Neutrophil (primary cell): ENCODE measurements at regions not wholly inside any gene's neighbourhood (a gene's known extent, or its start where the extent isn't known, plus 50 kb on each side); places are given as distances from the start of the nearest gene placed in this dataset.

Source experiments
- H3K27ac ChIP-seq: fragments of 200-600 bp; sonication (generic); 2 replicates; pipeline ENCODE4 v1.5.1; 2016; ENCODE audit warnings: mild to moderate bottlenecking, moderate library complexity
- H3K27me3 ChIP-seq: fragments of 200-600 bp; sonication (generic); 2 replicates; pipeline ENCODE4 v1.6.0; 2016; ENCODE audit warnings: mild to moderate bottlenecking
- H3K36me3 ChIP-seq: fragments of 200-600 bp; sonication (generic); 2 replicates; pipeline ENCODE4 v1.5.1; 2017
- H3K4me1 ChIP-seq, 2 experiments: fragments of 200-600 bp in 1 of 2; sonication (generic) in 1 of 2; 1 replicate in 1 of 2; 2 replicates in 1 of 2; pipeline versions ENCODE4 v1.5.1 to v1.6.1; 2013 to 2016; ENCODE audit warnings: low read depth in 1 of 2, low read length in 1 of 2, mild to moderate bottlenecking in 1 of 2, moderate library complexity in 1 of 2; ENCODE audit not compliant: control insufficient read depth in 1 of 2, insufficient read depth in 1 of 2
- H3K4me3 ChIP-seq, 2 experiments: fragments of 200-600 bp in 1 of 2; sonication (generic) in 1 of 2; 1 replicate in 1 of 2; 2 replicates in 1 of 2; pipeline ENCODE4 v1.5.1; 2013 to 2016; ENCODE audit warnings: low read depth in 1 of 2, low read length in 1 of 2, mild to moderate bottlenecking in 1 of 2, moderate library complexity in 1 of 2
- H3K9me3 ChIP-seq: fragments of 200-600 bp; sonication (generic); 2 replicates; pipeline ENCODE4 v1.5.1; 2016
- CTCF ChIP-seq: fragments of 200-600 bp; sonication (generic); IDR thresholded peaks from 2 replicates; pipeline ENCODE4 v1.5.1; 2016; ENCODE audit warnings: antibody characterized with exemption

DNA sequence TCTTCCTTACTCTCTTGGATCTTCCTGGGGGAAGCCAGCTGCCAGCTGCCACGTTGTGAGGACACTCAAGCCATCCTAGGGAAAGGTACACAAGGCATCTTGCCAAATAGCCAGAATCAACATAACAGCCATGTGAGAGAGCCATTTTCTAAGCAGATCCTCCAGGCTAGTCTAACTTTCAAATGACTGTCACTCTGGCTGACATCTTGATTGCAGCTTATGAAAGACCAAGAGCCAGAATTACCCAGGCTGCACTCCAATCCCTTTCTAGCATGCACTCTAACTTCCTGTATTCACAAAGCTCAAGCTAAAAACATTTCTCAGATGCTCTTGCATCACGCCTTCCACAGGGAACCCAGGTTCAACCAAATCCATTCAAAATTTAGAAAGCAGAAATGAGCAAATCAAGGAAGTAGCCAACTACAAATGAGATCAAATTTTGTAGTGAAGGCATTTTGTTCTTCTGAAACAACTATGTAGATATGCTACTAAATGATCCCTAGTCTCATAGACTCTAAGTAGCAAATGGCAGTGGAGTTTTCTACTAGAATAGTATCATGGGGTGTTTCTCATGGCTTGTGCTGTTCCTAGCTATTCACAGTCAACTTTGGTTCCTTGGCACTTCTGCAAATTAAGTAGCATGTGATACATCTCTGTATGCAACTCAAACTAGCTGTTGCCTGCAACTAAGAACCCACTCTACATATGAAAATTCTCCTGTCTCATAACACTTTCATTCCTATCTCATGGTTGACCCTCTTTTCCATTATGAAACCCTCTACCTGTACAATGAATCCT lies 281.9 kb downstream of the ZEB2 start:
- Histone ChIP-seq H3K27me3 (no peaks in the 10 kb centered on the region), H3K4me1 (peaks cover 19 to 38% of the 10 kb centered on the region in 2 experiments), H3K9me3 (no peaks in the 10 kb centered on the region), H3K36me3 (no peaks in the 10 kb centered on the region), H3K27ac (peak overlapping the region; percentile 56), H3K4me3 (no peak overlapping the region)
- TF ChIP-seq CTCF, result no peak

GRCh38 chr2:144237108-144237507 lies 282.8 kb downstream of the ZEB2 start:
- H3K27me3 ChIP-seq, result no peaks in the 10 kb centered on the region
- H3K36me3 ChIP-seq, result no peaks in the 10 kb centered on the region
- peaks cover 24 to 47% of the 10 kb centered on the region in 2 experiments for H3K4me1 ChIP-seq
- no peak overlapping the region for H3K4me3 ChIP-seq
- H3K27ac ChIP-seq, result no peak overlapping the region
- no peaks in the 10 kb centered on the region for H3K9me3 ChIP-seq
- TF ChIP-seq CTCF, result no peak

DNA sequence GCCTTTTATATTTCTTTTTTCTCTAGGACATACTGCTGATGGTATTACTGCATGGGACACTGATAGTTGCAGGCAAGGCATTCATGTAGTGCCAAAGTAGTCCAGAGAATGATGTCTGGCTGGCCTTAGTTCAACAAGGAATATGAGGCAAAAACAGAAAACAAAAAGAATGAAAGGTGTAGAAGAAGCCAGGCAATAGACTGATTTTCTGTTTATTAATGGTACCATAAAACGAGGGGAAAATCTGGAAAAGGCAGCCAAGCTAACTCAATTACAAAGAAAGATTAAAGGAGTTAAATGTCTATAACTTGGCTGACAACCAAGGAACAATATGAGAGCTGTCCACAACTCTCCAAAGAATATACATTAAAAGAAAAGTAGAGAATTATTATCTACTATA lies 284.9 kb downstream of the ZEB2 start:
- H3K27me3 ChIP-seq, result no peaks in the 10 kb centered on the region
- H3K4me3 ChIP-seq, result no peak overlapping the region
- H3K36me3 ChIP-seq, result no peaks in the 10 kb centered on the region
- H3K4me1 ChIP-seq, result peaks cover 24 to 43% of the 10 kb centered on the region in 2 experiments
- H3K27ac ChIP-seq, result no peak overlapping the region
- no peaks in the 10 kb centered on the region for H3K9me3 ChIP-seq
- TF ChIP-seq CTCF, result no peak

GRCh38 chr2:144234542-144234871 lies 285.4 kb downstream of the ZEB2 start:
- Histone ChIP-seq H3K27me3 (no peaks in the 10 kb centered on the region), H3K9me3 (no peaks in the 10 kb centered on the region), H3K36me3 (no peaks in the 10 kb centered on the region), H3K4me1 (peaks cover 24 to 43% of the 10 kb centered on the region in 2 experiments), H3K4me3 (no peak overlapping the region), H3K27ac (no peak overlapping the region)
- TF ChIP-seq CTCF, result no peak

DNA sequence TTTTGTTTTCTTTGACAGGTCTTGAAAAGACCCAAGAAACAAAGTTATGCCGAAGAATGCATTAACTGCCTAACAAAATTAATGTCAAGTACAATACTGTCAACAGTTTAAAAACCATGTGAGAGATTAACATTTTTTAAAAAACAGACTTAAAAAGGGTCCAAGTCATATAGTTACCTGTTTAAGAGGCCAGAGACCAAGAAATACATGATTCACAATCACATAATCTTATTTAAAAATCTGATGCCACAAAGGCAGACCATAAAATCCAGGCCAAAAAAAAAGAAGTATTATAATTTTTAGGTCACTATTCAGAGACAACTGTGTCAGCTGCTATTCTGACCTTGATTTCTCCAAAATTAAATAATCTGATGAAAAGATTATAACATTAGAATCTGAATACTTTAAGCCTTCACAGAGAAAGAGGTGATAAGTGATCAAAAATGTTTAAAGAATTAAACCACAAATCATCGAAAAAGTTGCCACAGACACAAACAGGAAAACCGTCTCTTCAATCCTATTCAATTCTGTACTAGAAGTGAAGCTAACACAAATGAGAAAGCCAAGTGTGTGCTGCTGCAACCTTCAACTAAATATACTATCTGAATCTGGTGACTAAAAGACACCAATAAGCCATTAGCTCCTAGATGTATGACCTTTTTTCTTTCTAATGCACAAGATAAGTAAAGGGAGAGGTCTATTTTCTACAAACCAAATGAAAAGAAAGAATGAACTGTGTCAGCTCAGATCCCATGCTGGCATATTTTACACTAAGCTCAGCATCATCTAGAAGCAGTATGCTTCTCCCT lies 286.0 kb downstream of the ZEB2 start:
- Histone ChIP-seq H3K9me3 (no peaks in the 10 kb centered on the region), H3K4me3 (no peak overlapping the region)
- TF ChIP-seq CTCF, result no peak

More for the DNA sequence above, 286.0 kb downstream of the ZEB2 start:
- Histone ChIP-seq H3K27ac (peak overlapping the region; percentile 45), H3K36me3 (no peaks in the 10 kb centered on the region), H3K4me1 (peaks cover 24 to 43% of the 10 kb centered on the region in 2 experiments), H3K27me3 (no peaks in the 10 kb centered on the region)
